KG1 (cell line): ENCODE measurements at regions not wholly inside any gene's neighbourhood (a gene's known extent, or its start where the extent isn't known, plus 50 kb on each side); places are given as distances from the start of the nearest gene placed in this dataset.
"Not testable (repeated sequence)": the region's sequence is repeated elsewhere in the genome, so short reads cannot be mapped to it uniquely, and the experiment has no call there.

ENCODE experiments used
- DNase-seq: peaks from one replicate; lab custom pipeline; 2025; lab: John Stamatoyannopoulos, UW

GRCh38 chr4:159941076-159941475 is 838.2 kb downstream of the RAPGEF2 start:
- DNase-seq: no peak

GRCh38 chr4:159944477-159944876 is 841.6 kb downstream of the RAPGEF2 start:
- no peak for DNase-seq

GRCh38 chr4:159946983-159947615 is 844.2 kb downstream of the RAPGEF2 start:
- DNase-seq: no peak

GRCh38 chr4:159950707-159951106 is 847.8 kb downstream of the RAPGEF2 start:
- no peak for DNase-seq

GRCh38 chr4:159966746-159967145 is 863.9 kb downstream of the RAPGEF2 start:
- no peak for DNase-seq

- DNase-seq: not testable (repeated sequence)
Measured at GRCh38 chr4:159976871-159977482, 874.1 kb downstream of the RAPGEF2 start.

- no peak for DNase-seq
Measured at GRCh38 chr4:159977907-159978617, 875.2 kb downstream of the RAPGEF2 start.

- no peak for DNase-seq
Measured at GRCh38 chr4:159979351-159979750, 876.5 kb downstream of the RAPGEF2 start.

GRCh38 chr4:159979953-159980352 is 877.1 kb downstream of the RAPGEF2 start:
- DNase-seq: no peak

- no peak for DNase-seq
Measured at GRCh38 chr4:159980826-159981468, 878.1 kb downstream of the RAPGEF2 start.

- no peak for DNase-seq
Measured at GRCh38 chr4:159981469-159981856, 878.6 kb downstream of the RAPGEF2 start.

GRCh38 chr4:159983082-159983481 is 880.2 kb downstream of the RAPGEF2 start:
- no peak for DNase-seq

GRCh38 chr4:160009656-160010493 is 907.0 kb downstream of the RAPGEF2 start:
- DNase-seq: no peak

- DNase-seq: no peak
Measured at GRCh38 chr4:160019936-160020335, 917.1 kb downstream of the RAPGEF2 start.

- DNase-seq: no peak
Measured at GRCh38 chr4:160020804-160021203, 917.9 kb downstream of the RAPGEF2 start.

GRCh38 chr4:160021870-160022269 is 919.0 kb downstream of the RAPGEF2 start:
- DNase-seq: no peak

- no peak for DNase-seq
Measured at GRCh38 chr4:160026721-160027120, 923.8 kb downstream of the RAPGEF2 start.

- DNase-seq: no peak
Measured at GRCh38 chr4:160034501-160034900, 931.6 kb downstream of the RAPGEF2 start.

- no peak for DNase-seq
Measured at GRCh38 chr4:160038615-160039014, 935.7 kb downstream of the RAPGEF2 start.

- DNase-seq: no peak
Measured at GRCh38 chr4:160044693-160045092, 941.8 kb downstream of the RAPGEF2 start.

GRCh38 chr4:160082432-160083207 is 979.7 kb downstream of the RAPGEF2 start:
- no peak for DNase-seq
